ENCODE measurements at regions not wholly inside any gene's neighbourhood (a gene's known extent, or its start where the extent isn't known, plus 50 kb on each side); places are given as distances from the start of the nearest gene placed in this dataset.

GRCh38 chr12:17511369-17511768 is 578.6 kb downstream of the RERGL start:
- Histone ChIP-seq H4K20me1 (ENCODE audit: insufficient read depth) (no peaks in the 10 kb centered on the region), H3K4me3 (ENCODE audit: low read length) (no peak overlapping the region), H3K27me3 (ENCODE audit: insufficient read depth, low read depth, low read length) (no peaks in the 10 kb centered on the region), H3K9me2 (ENCODE audit: insufficient read depth, low read length) (no peaks in the 10 kb centered on the region), H3F3A (ENCODE audit: insufficient read depth, low read length, poor library complexity, severe bottlenecking) (no peaks in the 10 kb centered on the region), H3K36me3 (ENCODE audit: insufficient read depth, low read length) (no peaks in the 10 kb centered on the region), H3K9ac (ENCODE audit: low read length) (no peak overlapping the region), H2AFZ (ENCODE audit: low read depth, low read length) (no peak overlapping the region), H3K27ac (ENCODE audit: low read length) (no peak overlapping the region), H3K9me3 (ENCODE audit: low read length) (no peaks in the 10 kb centered on the region), H3K4me2 (ENCODE audit: low read length) (no peak overlapping the region), H3K79me2 (replicated peaks; ENCODE audit: insufficient read depth, low read length) (no peaks in the 10 kb centered on the region)
- TF ChIP-seq TAF1 (IDR thresholded peaks at IDR 0.05; ENCODE audit: low read depth): no peak
- TF ChIP-seq EZH2 (IDR thresholded peaks at IDR 0.05; ENCODE audit: borderline replicate concordance, insufficient read depth, low read length, poor library complexity, severe bottlenecking): no peak
- no peak for TF ChIP-seq SMC3 (conservative IDR thresholded peaks at IDR 0.05; ENCODE audit: poor library complexity)
- no peak for TF ChIP-seq MXI1 (conservative IDR thresholded peaks at IDR 0.05; ENCODE audit: poor library complexity, severe bottlenecking)
- no peak for TF ChIP-seq POLR2AphosphoS5 (IDR thresholded peaks at IDR 0.05)
- no peak for TF ChIP-seq REST (IDR thresholded peaks at IDR 0.05; ENCODE audit: borderline replicate concordance)
- TF ChIP-seq RAD21 (conservative IDR thresholded peaks at IDR 0.05): no peak
- TF ChIP-seq CTCF (IDR thresholded peaks at IDR 0.05; ENCODE audit: poor library complexity, severe bottlenecking): no peak
- no peak for TF ChIP-seq EP300 (conservative IDR thresholded peaks at IDR 0.05; ENCODE audit: poor library complexity, severe bottlenecking)

GRCh38 chr12:17507336-17507735 is 582.7 kb downstream of the RERGL start:
- H3F3A ChIP-seq (ENCODE audit: insufficient read depth, low read length, poor library complexity, severe bottlenecking): no peaks in the 10 kb centered on the region
- no peak overlapping the region for H3K4me2 ChIP-seq (ENCODE audit: low read length)
- no peaks in the 10 kb centered on the region for H3K9me2 ChIP-seq (ENCODE audit: insufficient read depth, low read length)
- TF ChIP-seq MXI1 (conservative IDR thresholded peaks at IDR 0.05; ENCODE audit: poor library complexity, severe bottlenecking): no peak
- no peak for TF ChIP-seq CTCF (IDR thresholded peaks at IDR 0.05; ENCODE audit: poor library complexity, severe bottlenecking)
- no peak for TF ChIP-seq SMC3 (conservative IDR thresholded peaks at IDR 0.05; ENCODE audit: poor library complexity)
- TF ChIP-seq RAD21 (conservative IDR thresholded peaks at IDR 0.05): no peak
- TF ChIP-seq EP300 (conservative IDR thresholded peaks at IDR 0.05; ENCODE audit: poor library complexity, severe bottlenecking): no peak
- no peak for TF ChIP-seq EZH2 (IDR thresholded peaks at IDR 0.05; ENCODE audit: borderline replicate concordance, insufficient read depth, low read length, poor library complexity, severe bottlenecking)
- no peak for TF ChIP-seq TAF1 (IDR thresholded peaks at IDR 0.05; ENCODE audit: low read depth)
- no peak for TF ChIP-seq REST (IDR thresholded peaks at IDR 0.05; ENCODE audit: borderline replicate concordance)
- no peak for TF ChIP-seq POLR2AphosphoS5 (IDR thresholded peaks at IDR 0.05)
- H3K27ac ChIP-seq (ENCODE audit: low read length): no peak overlapping the region
- H3K27me3 ChIP-seq (ENCODE audit: insufficient read depth, low read depth, low read length): no peaks in the 10 kb centered on the region
- no peaks in the 10 kb centered on the region for H4K20me1 ChIP-seq (ENCODE audit: insufficient read depth)
- H3K79me2 ChIP-seq (replicated peaks; ENCODE audit: insufficient read depth, low read length): no peaks in the 10 kb centered on the region
- no peak overlapping the region for H2AFZ ChIP-seq (ENCODE audit: low read depth, low read length)
- H3K9ac ChIP-seq (ENCODE audit: low read length): no peak overlapping the region
- H3K36me3 ChIP-seq (ENCODE audit: insufficient read depth, low read length): no peaks in the 10 kb centered on the region
- no peak overlapping the region for H3K4me3 ChIP-seq (ENCODE audit: low read length)
- H3K9me3 ChIP-seq (ENCODE audit: low read length): no peaks in the 10 kb centered on the region

All from neural cell (in vitro differentiated cells).